ENCODE measurements at regions not wholly inside any gene's neighbourhood (a gene's known extent, or its start where the extent isn't known, plus 50 kb on each side); places are given as distances from the start of the nearest gene placed in this dataset.

GRCh38 chr2:103419506-103419905 is 657.7 kb downstream of the TMEM182 start:
- no peaks in the 10 kb centered on the region for H3K27me3 ChIP-seq (ENCODE audit: control insufficient read depth, insufficient read depth, low read length)

DNA sequence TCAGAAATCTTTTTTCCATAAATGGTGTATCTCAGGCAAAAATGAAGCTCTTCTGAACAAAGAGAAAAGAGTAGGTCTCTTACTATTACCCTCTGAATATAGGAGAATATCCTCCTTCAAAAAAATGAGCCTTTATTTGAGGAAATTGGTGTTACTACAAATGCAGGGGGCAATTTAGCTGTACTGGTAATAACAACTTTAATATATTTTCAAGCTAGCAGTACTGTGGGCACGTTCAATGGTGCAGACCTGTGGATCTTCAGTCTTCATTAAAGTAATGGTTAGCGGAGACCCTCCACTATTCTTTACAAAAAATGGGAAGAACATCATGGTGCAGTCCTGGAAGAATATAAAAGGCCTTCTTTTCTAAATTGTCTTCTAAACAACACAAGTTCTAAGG is 661.3 kb downstream of the TMEM182 start:
- H3K4me1 ChIP-seq (ENCODE audit: control insufficient read depth, insufficient read depth, low read length), result no peaks in the 10 kb centered on the region; the same call in 1 of the 2 replicates
- H3K27me3 ChIP-seq (ENCODE audit: control insufficient read depth, insufficient read depth, low read length), result no peaks in the 10 kb centered on the region

More at GRCh38 chr2:103419506-103419905, 657.7 kb downstream of the TMEM182 start:
- Histone ChIP-seq H3K27ac (ENCODE audit: low read depth, low read length) (no peak overlapping the region), H3K9me3 (ENCODE audit: control insufficient read depth, insufficient read depth, low read depth, low read length) (no peaks in the 10 kb centered on the region), H3K9ac (ENCODE audit: low read length) (no peak overlapping the region), H3K4me3 (ENCODE audit: low read depth, low read length) (no peak overlapping the region), H3K4me1 (ENCODE audit: control insufficient read depth, insufficient read depth, low read length) (no peaks in the 10 kb centered on the region; the same call in 1 of the 2 replicates), H3K36me3 (ENCODE audit: control insufficient read depth, insufficient read depth, low read length) (no peaks in the 10 kb centered on the region)

GRCh38 chr2:103427567-103427966 is 665.7 kb downstream of the TMEM182 start:
- Histone ChIP-seq H3K36me3 (ENCODE audit: control insufficient read depth, insufficient read depth, low read length) (no peaks in the 10 kb centered on the region), H3K9me3 (ENCODE audit: control insufficient read depth, insufficient read depth, low read depth, low read length) (no peaks in the 10 kb centered on the region), H3K27ac (ENCODE audit: low read depth, low read length) (no peak overlapping the region), H3K27me3 (ENCODE audit: control insufficient read depth, insufficient read depth, low read length) (no peaks in the 10 kb centered on the region), H3K4me1 (ENCODE audit: control insufficient read depth, insufficient read depth, low read length) (no peaks in the 10 kb centered on the region; the same call in 1 of the 2 replicates), H3K4me3 (ENCODE audit: low read depth, low read length) (no peak overlapping the region), H3K9ac (ENCODE audit: low read length) (no peak overlapping the region)

More for the DNA sequence above, 661.3 kb downstream of the TMEM182 start:
- Histone ChIP-seq H3K36me3 (ENCODE audit: control insufficient read depth, insufficient read depth, low read length) (no peaks in the 10 kb centered on the region), H3K9ac (ENCODE audit: low read length) (no peak overlapping the region), H3K4me3 (ENCODE audit: low read depth, low read length) (no peak overlapping the region), H3K9me3 (ENCODE audit: control insufficient read depth, insufficient read depth, low read depth, low read length) (no peaks in the 10 kb centered on the region), H3K27ac (ENCODE audit: low read depth, low read length) (no peak overlapping the region)

- Histone ChIP-seq H3K36me3 (ENCODE audit: control insufficient read depth, insufficient read depth, low read length) (no peaks in the 10 kb centered on the region), H3K4me1 (ENCODE audit: control insufficient read depth, insufficient read depth, low read length) (no peaks in the 10 kb centered on the region), H3K9ac (ENCODE audit: low read length) (no peak overlapping the region), H3K27ac (ENCODE audit: low read depth, low read length) (no peak overlapping the region), H3K4me3 (ENCODE audit: low read depth, low read length) (no peak overlapping the region), H3K27me3 (ENCODE audit: control insufficient read depth, insufficient read depth, low read length) (no peaks in the 10 kb centered on the region), H3K9me3 (ENCODE audit: control insufficient read depth, insufficient read depth, low read depth, low read length) (no peaks in the 10 kb centered on the region)
Observed at GRCh38 chr2:103430191-103430590, 668.4 kb downstream of the TMEM182 start.

DNA sequence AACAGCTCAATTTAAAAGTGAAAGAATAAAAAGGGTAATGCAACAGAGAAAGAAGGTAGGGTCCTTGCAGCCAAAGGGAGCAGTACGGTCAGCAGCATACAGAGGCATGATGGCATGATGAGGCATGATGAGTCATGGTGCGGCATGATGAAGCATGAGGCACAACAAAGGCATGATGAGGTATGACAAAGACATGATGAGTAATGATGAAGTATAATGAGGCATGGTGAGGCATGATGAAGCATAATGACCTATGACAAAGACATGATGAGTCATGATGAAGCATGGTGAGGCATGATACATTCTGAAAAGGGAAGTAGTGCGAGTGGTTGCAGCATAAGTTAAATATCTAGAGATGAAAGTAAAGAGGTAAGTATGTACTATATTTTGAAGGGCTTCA is 673.2 kb downstream of the TMEM182 start:
- H3K36me3 ChIP-seq (ENCODE audit: control insufficient read depth, insufficient read depth, low read length), result no peaks in the 10 kb centered on the region

DNA sequence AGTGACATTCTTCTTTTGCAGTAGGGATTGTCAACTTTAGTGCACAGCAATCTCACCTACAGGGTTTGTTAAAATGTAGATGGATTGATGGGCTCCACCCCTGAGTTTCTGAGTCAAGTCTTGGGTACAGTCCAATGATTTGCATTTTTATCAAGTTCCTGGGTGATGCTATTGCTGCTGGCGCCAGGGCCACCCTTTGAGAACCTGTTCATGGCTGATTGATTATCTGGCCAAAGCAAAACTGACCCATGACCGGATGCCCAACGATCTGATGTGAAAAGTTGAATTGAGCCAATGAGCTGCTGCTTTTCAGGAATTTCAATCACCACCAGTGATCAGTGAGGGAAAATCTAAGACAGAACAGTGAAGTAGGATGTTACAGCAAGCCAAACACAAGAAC is 675.3 kb downstream of the TMEM182 start:
- H3K9me3 ChIP-seq (ENCODE audit: control insufficient read depth, insufficient read depth, low read depth, low read length), result no peaks in the 10 kb centered on the region
- H3K36me3 ChIP-seq (ENCODE audit: control insufficient read depth, insufficient read depth, low read length), result no peaks in the 10 kb centered on the region
- H3K4me1 ChIP-seq (ENCODE audit: control insufficient read depth, insufficient read depth, low read length), result no peaks in the 10 kb centered on the region
- no peak overlapping the region for H3K27ac ChIP-seq (ENCODE audit: low read depth, low read length)
- H3K4me3 ChIP-seq (ENCODE audit: low read depth, low read length), result no peak overlapping the region
- H3K9ac ChIP-seq (ENCODE audit: low read length), result no peak overlapping the region
- H3K27me3 ChIP-seq (ENCODE audit: control insufficient read depth, insufficient read depth, low read length), result no peaks in the 10 kb centered on the region

More for the DNA sequence above, 673.2 kb downstream of the TMEM182 start:
- H3K27me3 ChIP-seq (ENCODE audit: control insufficient read depth, insufficient read depth, low read length), result no peaks in the 10 kb centered on the region
- no peak overlapping the region for H3K4me3 ChIP-seq (ENCODE audit: low read depth, low read length)
- no peak overlapping the region for H3K9ac ChIP-seq (ENCODE audit: low read length)
- H3K9me3 ChIP-seq (ENCODE audit: control insufficient read depth, insufficient read depth, low read depth, low read length), result no peaks in the 10 kb centered on the region
- no peak overlapping the region for H3K27ac ChIP-seq (ENCODE audit: low read depth, low read length)
- H3K4me1 ChIP-seq (ENCODE audit: control insufficient read depth, insufficient read depth, low read length), result no peaks in the 10 kb centered on the region

DNA sequence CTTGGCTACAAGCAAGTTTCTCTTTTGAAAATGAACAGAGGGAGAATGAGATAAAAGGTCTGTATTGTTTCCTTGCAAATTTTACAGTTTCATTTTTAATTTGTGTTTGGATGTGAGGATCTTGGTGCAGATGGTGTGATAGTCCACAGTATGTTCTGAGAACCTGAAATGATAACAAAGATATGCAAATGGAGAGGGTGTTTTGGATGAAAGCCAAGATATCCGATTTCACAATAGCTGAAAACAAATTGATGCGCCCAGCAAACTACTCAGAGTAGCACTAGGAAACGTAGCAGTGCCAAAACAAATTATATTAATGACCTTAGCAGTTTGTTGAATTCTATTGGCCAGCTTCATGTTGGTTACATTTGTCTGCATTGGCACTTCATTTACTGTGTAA is 683.5 kb downstream of the TMEM182 start:
- H3K4me1 ChIP-seq (ENCODE audit: control insufficient read depth, insufficient read depth, low read length), result peaks cover 5% of the 10 kb centered on the region
- H3K36me3 ChIP-seq (ENCODE audit: control insufficient read depth, insufficient read depth, low read length), result no peaks in the 10 kb centered on the region
- H3K4me3 ChIP-seq (ENCODE audit: low read depth, low read length), result no peak overlapping the region
- H3K27me3 ChIP-seq (ENCODE audit: control insufficient read depth, insufficient read depth, low read length), result no peaks in the 10 kb centered on the region
- H3K27ac ChIP-seq (ENCODE audit: low read depth, low read length), result no peak overlapping the region
- H3K9me3 ChIP-seq (ENCODE audit: control insufficient read depth, insufficient read depth, low read depth, low read length), result no peaks in the 10 kb centered on the region
- no peak overlapping the region for H3K9ac ChIP-seq (ENCODE audit: low read length)

DNA sequence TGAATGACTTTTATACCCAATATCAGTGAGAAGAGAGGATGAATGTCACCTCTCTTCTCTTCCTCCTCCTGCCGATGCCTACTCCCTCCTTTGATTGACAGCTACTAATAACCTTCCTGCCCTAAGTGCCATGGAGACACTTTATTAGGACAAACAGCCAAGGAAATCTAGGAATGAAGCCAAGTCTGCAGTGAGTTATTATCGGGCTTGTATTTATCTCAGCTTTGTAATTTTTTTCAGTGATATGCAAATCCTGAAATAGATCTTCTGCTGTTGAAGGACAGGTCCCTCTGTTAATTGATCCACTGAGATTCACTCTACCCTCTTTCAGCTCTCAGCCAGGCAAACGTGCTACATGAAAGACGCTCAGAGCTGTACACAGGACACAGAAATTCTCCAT is 686.7 kb downstream of the TMEM182 start:
- Histone ChIP-seq H3K36me3 (ENCODE audit: control insufficient read depth, insufficient read depth, low read length) (no peaks in the 10 kb centered on the region), H3K4me3 (ENCODE audit: low read depth, low read length) (no peak overlapping the region), H3K27me3 (ENCODE audit: control insufficient read depth, insufficient read depth, low read length) (no peaks in the 10 kb centered on the region), H3K9me3 (ENCODE audit: control insufficient read depth, insufficient read depth, low read depth, low read length) (no peaks in the 10 kb centered on the region; the same call in 1 of the 2 replicates), H3K27ac (ENCODE audit: low read depth, low read length) (no peak overlapping the region), H3K4me1 (ENCODE audit: control insufficient read depth, insufficient read depth, low read length) (peaks cover 5% of the 10 kb centered on the region), H3K9ac (ENCODE audit: low read length) (no peak overlapping the region)

GRCh38 chr2:103451283-103451682 is 689.5 kb downstream of the TMEM182 start:
- no peaks in the 10 kb centered on the region for H3K27me3 ChIP-seq (ENCODE audit: control insufficient read depth, insufficient read depth, low read length)
- no peaks in the 10 kb centered on the region; the same call in 1 of the 2 replicates for H3K9me3 ChIP-seq (ENCODE audit: control insufficient read depth, insufficient read depth, low read depth, low read length)
- H3K4me3 ChIP-seq (ENCODE audit: low read depth, low read length), result no peak overlapping the region
- H3K9ac ChIP-seq (ENCODE audit: low read length), result no peak overlapping the region
- H3K27ac ChIP-seq (ENCODE audit: low read depth, low read length), result no peak overlapping the region
- no peaks in the 10 kb centered on the region for H3K36me3 ChIP-seq (ENCODE audit: control insufficient read depth, insufficient read depth, low read length)
- H3K4me1 ChIP-seq (ENCODE audit: control insufficient read depth, insufficient read depth, low read length), result peaks cover 7% of the 10 kb centered on the region; the same call in 1 of the 2 replicates

GRCh38 chr2:103459283-103459682 is 697.5 kb downstream of the TMEM182 start:
- H3K27ac ChIP-seq (ENCODE audit: low read depth, low read length), result no peak overlapping the region
- H3K4me1 ChIP-seq (ENCODE audit: control insufficient read depth, insufficient read depth, low read length), result peaks cover 7% of the 10 kb centered on the region; the same call in 1 of the 2 replicates
- no peak overlapping the region for H3K4me3 ChIP-seq (ENCODE audit: low read depth, low read length)
- no peaks in the 10 kb centered on the region for H3K27me3 ChIP-seq (ENCODE audit: control insufficient read depth, insufficient read depth, low read length)
- H3K36me3 ChIP-seq (ENCODE audit: control insufficient read depth, insufficient read depth, low read length), result no peaks in the 10 kb centered on the region
- H3K9ac ChIP-seq (ENCODE audit: low read length), result no peak overlapping the region
- no peaks in the 10 kb centered on the region for H3K9me3 ChIP-seq (ENCODE audit: control insufficient read depth, insufficient read depth, low read depth, low read length)

DNA sequence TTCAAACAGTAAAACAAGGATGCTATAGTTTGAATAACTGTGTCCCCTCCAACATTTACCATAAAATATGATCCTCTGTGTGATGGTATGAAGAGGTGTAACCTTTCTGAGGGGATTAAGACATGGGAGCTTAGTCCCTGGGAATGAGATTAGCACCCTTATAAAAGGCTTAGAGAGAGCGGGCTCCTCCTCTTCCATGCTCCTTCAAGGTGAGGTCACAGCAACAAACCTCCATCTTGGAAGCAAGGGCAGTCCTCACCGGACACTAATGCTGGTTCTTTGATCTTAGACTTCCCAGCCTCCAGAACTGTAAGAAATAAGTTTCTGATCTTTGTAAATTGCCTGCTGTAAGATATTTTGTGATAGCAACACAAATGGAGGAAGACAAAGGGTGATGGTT is 700.3 kb downstream of the TMEM182 start:
- Histone ChIP-seq H3K9me3 (ENCODE audit: control insufficient read depth, insufficient read depth, low read depth, low read length) (no peaks in the 10 kb centered on the region), H3K4me3 (ENCODE audit: low read depth, low read length) (no peak overlapping the region), H3K4me1 (ENCODE audit: control insufficient read depth, insufficient read depth, low read length) (no peaks in the 10 kb centered on the region), H3K27me3 (ENCODE audit: control insufficient read depth, insufficient read depth, low read length) (no peaks in the 10 kb centered on the region), H3K27ac (ENCODE audit: low read depth, low read length) (no peak overlapping the region), H3K9ac (ENCODE audit: low read length) (no peak overlapping the region), H3K36me3 (ENCODE audit: control insufficient read depth, insufficient read depth, low read length) (no peaks in the 10 kb centered on the region)

DNA sequence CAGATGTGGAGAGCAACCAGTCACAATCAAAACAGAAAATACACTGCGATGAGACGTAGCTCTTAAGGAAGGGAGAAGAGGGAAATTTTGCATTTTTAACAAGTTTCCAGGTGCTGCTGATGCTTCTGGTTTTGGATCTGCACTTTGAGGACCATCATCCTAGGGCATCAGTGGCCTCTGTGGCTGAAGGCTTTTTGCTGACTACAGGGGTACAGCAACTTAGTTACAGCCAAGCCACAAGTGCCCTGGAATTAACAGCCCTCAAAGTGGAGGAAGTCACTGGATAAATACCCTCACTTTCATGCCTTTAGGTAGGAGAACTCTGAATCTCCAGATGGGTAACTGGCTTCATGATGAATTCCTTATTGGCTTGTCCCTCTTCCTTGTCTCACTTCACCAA is 700.9 kb downstream of the TMEM182 start:
- Histone ChIP-seq H3K9me3 (ENCODE audit: control insufficient read depth, insufficient read depth, low read depth, low read length) (no peaks in the 10 kb centered on the region), H3K4me3 (ENCODE audit: low read depth, low read length) (no peak overlapping the region), H3K4me1 (ENCODE audit: control insufficient read depth, insufficient read depth, low read length) (no peaks in the 10 kb centered on the region), H3K9ac (ENCODE audit: low read length) (no peak overlapping the region), H3K36me3 (ENCODE audit: control insufficient read depth, insufficient read depth, low read length) (no peaks in the 10 kb centered on the region), H3K27ac (ENCODE audit: low read depth, low read length) (no peak overlapping the region), H3K27me3 (ENCODE audit: control insufficient read depth, insufficient read depth, low read length) (no peaks in the 10 kb centered on the region)
